Left ventricle myocardium inferior (tissue), 1 donor: ENCODE measurements at regions not wholly inside any gene's neighbourhood (a gene's known extent, or its start where the extent isn't known, plus 50 kb on each side); places are given as distances from the start of the nearest gene placed in this dataset.

Experiments used
- DNase-seq: peaks from one replicate; pipeline ENCODE4 v3.0.0-alpha.2; 2020
- H3K27ac ChIP-seq: fragments of 200-600 bp; replicated peaks from 2 replicates; pipeline ENCODE4 v1.8.0; 2021
- H3K27me3 ChIP-seq: fragments of 200-600 bp; 2 replicates; pipeline ENCODE4 v1.8.0; 2021; ENCODE audit warnings: low read depth
- H3K36me3 ChIP-seq: fragments of 200-600 bp; 2 replicates; pipeline ENCODE4 v1.8.0; 2021
- H3K4me1 ChIP-seq: fragments of 200-600 bp; 2 replicates; pipeline ENCODE4 v1.8.0; 2021
- H3K4me3 ChIP-seq: fragments of 200-600 bp; 2 replicates; pipeline ENCODE4 v1.8.0; 2021; ENCODE audit warnings: mild to moderate bottlenecking, moderate library complexity
- H3K9me3 ChIP-seq: fragments of 200-600 bp; replicated peaks from 2 replicates; pipeline ENCODE4 v1.8.0; 2021
- intact Hi-C: fragments of 100-400 bp; cut with micrococcal nuclease; formaldehyde crosslinking; loops from one replicate; pipeline ENCODE4 v1.11.0; 2022
- TF ChIP-seq, protein P1 (sequence below): fragments of 200-600 bp; IDR thresholded peaks from 2 replicates; pipeline ENCODE4 v1.8.0; 2021; ENCODE audit warnings: antibody characterized with exemption, mild to moderate bottlenecking, borderline replicate concordance
- donor health status: DM: no; HTN: yes; CAD: no; lungs with severe emphysema.

DNA sequence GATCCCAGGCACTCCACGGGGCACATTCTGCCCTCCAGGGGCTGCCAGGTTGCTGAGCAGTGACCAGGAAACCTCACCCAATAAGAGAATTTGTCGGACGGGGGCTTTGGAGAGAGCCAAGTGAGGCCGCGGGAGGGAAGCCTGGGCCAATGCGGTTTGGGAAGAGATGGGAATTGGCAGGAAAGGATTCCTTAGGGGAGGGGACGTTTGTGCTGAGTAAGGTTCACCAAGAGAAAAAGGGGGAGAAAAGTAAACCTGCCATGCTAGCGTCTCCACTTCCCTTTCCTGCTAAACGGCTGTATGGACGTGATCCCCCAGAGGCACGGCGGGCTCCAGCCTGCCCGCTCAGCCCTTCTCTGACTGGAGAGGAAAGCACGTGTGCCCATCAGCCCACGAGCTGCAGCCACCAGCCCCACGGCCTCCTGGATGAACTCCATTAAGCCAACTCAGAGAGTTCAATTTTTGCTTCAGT, 194.4 kb upstream of the ID2 start:
- Histone ChIP-seq H3K9me3 (no peaks in the 10 kb centered on the region), H3K36me3 (no peaks in the 10 kb centered on the region), H3K4me3 (peak overlapping the region; percentile 17), H3K4me1 (peaks cover 27% of the 10 kb centered on the region), H3K27ac (no peak overlapping the region), H3K27me3 (no peaks in the 10 kb centered on the region)
- intact Hi-C loops, result no loop called here
- TF ChIP-seq, protein P1, sequence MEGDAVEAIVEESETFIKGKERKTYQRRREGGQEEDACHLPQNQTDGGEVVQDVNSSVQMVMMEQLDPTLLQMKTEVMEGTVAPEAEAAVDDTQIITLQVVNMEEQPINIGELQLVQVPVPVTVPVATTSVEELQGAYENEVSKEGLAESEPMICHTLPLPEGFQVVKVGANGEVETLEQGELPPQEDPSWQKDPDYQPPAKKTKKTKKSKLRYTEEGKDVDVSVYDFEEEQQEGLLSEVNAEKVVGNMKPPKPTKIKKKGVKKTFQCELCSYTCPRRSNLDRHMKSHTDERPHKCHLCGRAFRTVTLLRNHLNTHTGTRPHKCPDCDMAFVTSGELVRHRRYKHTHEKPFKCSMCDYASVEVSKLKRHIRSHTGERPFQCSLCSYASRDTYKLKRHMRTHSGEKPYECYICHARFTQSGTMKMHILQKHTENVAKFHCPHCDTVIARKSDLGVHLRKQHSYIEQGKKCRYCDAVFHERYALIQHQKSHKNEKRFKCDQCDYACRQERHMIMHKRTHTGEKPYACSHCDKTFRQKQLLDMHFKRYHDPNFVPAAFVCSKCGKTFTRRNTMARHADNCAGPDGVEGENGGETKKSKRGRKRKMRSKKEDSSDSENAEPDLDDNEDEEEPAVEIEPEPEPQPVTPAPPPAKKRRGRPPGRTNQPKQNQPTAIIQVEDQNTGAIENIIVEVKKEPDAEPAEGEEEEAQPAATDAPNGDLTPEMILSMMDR, result no peak
- no peak for DNase-seq

DNA sequence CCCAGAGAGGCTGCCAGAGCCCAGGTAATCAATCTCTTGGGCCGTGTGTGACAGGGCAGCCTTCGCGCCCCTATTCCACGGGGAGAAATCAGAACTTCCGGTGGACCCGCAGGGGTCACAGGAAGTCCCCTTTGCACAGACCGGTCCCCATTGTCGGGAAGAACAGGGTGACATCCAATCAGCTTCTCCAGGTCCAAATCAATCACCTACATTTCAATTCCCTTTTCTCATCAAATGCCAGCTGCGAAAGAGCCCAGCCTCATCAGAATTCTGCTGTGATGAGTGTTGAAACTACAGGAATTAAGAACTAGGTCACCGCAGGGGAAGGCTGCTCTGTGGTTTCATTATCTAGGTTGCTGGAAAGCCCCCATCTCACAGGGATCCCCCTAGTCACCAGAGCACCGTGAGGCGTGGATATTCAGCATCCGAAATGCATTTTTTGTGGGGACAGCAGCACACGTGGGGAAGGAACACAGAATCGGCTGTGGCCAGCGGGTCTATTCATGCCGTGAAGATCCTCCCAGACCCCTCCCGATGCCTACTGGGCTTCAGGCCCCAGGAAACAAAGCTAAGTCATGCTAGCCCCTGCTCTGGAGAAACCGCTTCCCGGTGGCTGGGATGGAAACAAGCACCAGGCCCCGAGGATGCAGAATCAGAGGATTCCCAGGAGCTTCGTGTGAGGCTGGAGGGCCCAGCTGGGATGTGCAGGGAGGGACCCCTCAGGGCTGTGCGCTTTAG, 193.7 kb upstream of the ID2 start:
- Histone ChIP-seq H3K36me3 (no peaks in the 10 kb centered on the region), H3K4me1 (peaks cover 33% of the 10 kb centered on the region), H3K9me3 (no peaks in the 10 kb centered on the region), H3K27me3 (no peaks in the 10 kb centered on the region), H3K4me3 (peak overlapping the region; percentile 17), H3K27ac (no peak overlapping the region)
- intact Hi-C loops, result no loop called here
- TF ChIP-seq, protein P1, result no peak
- DNase-seq, result no peak

DNA sequence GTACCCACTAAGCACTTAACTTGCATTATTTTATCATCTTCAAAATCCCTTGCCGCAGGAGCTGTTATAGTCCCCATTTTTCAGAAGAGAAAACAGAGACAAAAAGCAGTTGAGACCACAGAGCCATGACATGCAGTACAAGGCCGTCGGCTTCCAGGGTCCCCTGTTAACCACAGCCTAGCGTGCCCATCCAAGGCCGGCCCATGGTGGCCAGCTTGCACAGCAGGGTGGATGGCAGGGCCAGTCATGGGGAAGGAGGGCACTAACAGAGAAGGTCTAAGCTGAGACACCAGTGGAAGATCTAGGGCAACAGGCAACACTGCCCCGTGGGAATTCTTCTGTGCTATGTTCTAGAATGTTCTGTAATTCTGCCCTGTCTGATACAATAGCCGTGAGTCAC, 192.6 kb upstream of the ID2 start:
- Histone ChIP-seq H3K9me3 (no peaks in the 10 kb centered on the region), H3K4me3 (no peak overlapping the region), H3K4me1 (peaks cover 43% of the 10 kb centered on the region), H3K36me3 (no peaks in the 10 kb centered on the region), H3K27me3 (no peaks in the 10 kb centered on the region), H3K27ac (no peak overlapping the region)
- no peak for DNase-seq
- intact Hi-C loops, result no loop called here
- TF ChIP-seq, protein P1, result no peak

DNA sequence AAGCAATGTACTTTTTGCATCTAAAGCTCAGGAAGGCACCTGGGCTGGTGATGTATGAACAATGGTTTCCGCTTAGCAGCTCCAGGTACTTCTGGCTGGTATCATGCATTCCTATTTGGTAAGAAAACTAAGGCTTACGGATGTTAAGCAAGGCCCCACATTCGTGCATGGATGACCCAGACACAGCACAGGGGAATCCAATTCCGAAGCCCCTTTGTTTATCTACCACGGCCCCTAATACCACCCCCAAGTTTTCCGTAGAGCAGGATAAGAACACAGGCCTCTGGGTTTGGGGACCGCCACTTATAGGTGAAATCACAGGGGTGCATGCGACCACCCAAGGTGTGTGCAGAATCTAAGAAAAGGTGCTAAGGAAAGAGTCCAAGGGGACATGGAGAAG, 192.1 kb upstream of the ID2 start:
- TF ChIP-seq, protein P1, result no peak
- H3K4me1 ChIP-seq, result peaks cover 48% of the 10 kb centered on the region
- no peak overlapping the region for H3K4me3 ChIP-seq
- no peaks in the 10 kb centered on the region for H3K27me3 ChIP-seq
- DNase-seq, result no peak
- no peak overlapping the region for H3K27ac ChIP-seq
- no peaks in the 10 kb centered on the region for H3K36me3 ChIP-seq
- H3K9me3 ChIP-seq, result no peaks in the 10 kb centered on the region
- intact Hi-C loops, result no loop called here

DNA sequence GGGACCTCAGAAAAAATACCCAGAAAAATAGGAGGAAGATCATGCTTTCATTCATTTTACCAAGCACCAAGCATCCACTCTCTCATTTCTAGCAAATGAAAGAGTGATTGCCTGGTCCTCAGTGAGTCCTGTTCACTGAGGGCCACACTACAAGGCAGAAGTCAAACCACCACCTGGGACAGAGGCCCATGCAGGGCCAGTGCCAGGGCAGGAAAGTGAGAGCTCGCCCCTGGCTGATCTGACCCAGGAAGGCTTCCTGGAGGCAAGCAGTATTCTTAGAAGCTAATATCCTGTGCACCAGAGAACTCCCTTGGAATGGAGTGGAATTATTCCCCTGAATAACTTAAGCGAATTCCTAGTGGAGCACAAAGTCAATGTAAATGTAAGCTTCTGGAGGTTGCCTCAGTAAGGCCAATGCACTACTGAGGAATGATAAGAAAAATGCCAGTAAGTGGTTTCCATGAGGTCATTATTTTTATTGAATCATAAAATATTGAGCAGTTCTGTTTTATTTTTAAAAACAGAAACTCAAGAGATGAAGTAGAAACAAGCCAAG, 191.6 kb upstream of the ID2 start:
- DNase-seq, result no peak
- TF ChIP-seq, protein P1, result no peak
- intact Hi-C loops, result no loop called here
- H3K4me1 ChIP-seq, result peaks cover 53% of the 10 kb centered on the region
- no peak overlapping the region for H3K4me3 ChIP-seq
- H3K27ac ChIP-seq, result no peak overlapping the region
- H3K27me3 ChIP-seq, result no peaks in the 10 kb centered on the region
- H3K9me3 ChIP-seq, result no peaks in the 10 kb centered on the region
- no peaks in the 10 kb centered on the region for H3K36me3 ChIP-seq
